GM12878 (cell line): ENCODE measurements at regions not wholly inside any gene's neighbourhood (a gene's known extent, or its start where the extent isn't known, plus 50 kb on each side); places are given as distances from the start of the nearest gene placed in this dataset.

Experiments
- ATAC-seq: fragments of 200-7000 bp; cut with Tn5 transposase; 3 replicates; pipeline ENCODE4 v1.9.1; 2020; ENCODE audit warnings: mild to moderate bottlenecking, moderate library complexity
- BruUV-seq: library from RNA; stranded (reverse); fragments of 400-500 nt; replicated peaks from 2 replicates; lab custom pipeline; 2021; lab: Mats Ljungman, UMichigan
- CTCF ChIA-PET: fragments of 300-600 bp; sonication (Branson Sonifier 250); formaldehyde crosslinking; extraction: SDS; loops from one replicate; lab custom pipeline; 2021; ENCODE audit warnings: inconsistent platforms; lab: Yijun Ruan, JAX
- POLR2A ChIA-PET: fragments of 350-600 bp; formaldehyde crosslinking; extraction: SDS; loops from one replicate; lab custom pipeline; 2021; ENCODE audit warnings: inconsistent platforms; lab: Charles Lee
- RAD21 ChIA-PET: fragments of 300-600 bp; sonication (Branson Sonifier 250); formaldehyde crosslinking; loops from one replicate; lab custom pipeline; 2023; ENCODE audit warnings: antibody characterized with exemption; ENCODE audit not compliant: unreplicated experiment; lab: Charles Lee
- SMC1A ChIA-PET: fragments of 300-600 bp; sonication (Branson Sonifier 250); formaldehyde crosslinking; loops from one replicate; lab custom pipeline; 2023; ENCODE audit not compliant: unreplicated experiment, uncharacterized antibody; lab: Charles Lee
- DNase-seq: peaks from one replicate; pipeline ENCODE4 v3.0.0-alpha.2; 2011; ENCODE audit warnings: low read depth, low spot score
- FAIRE-seq: peaks from 3 replicates; lab custom pipeline; 2011; peaks lifted over from hg19 to GRCh38; lab: Jason Lieb, UNC
- H2AFZ ChIP-seq: 2 replicates; pipeline ENCODE4 v1.6.0; 2011; ENCODE audit warnings: low read depth, low read length, control low read depth; ENCODE audit not compliant: control insufficient read depth
- H3K27ac ChIP-seq: 2 replicates; pipeline ENCODE4 v1.5.1; 2011; ENCODE audit warnings: control low read depth; ENCODE audit not compliant: control insufficient read depth, insufficient read depth
- H3K27me3 ChIP-seq, 2 experiments: replicated peaks in 1 of 2; 2 replicates each; pipeline versions ENCODE4 v1.6.0 to v1.6.1; 2011; ENCODE audit warnings: low read length in 1 of 2; ENCODE audit not compliant: control insufficient read depth in 2 of 2, insufficient read depth in 2 of 2
- H3K36me3 ChIP-seq, 2 experiments: 2 replicates each; pipeline ENCODE4 v1.5.1; 2011; ENCODE audit warnings: low read length in 1 of 2; ENCODE audit not compliant: control insufficient read depth in 2 of 2, insufficient read depth in 2 of 2
- H3K4me1 ChIP-seq: 2 replicates; pipeline ENCODE4 v1.6.1; 2011; ENCODE audit warnings: mild to moderate bottlenecking, low read length, moderate library complexity, mixed read lengths; ENCODE audit not compliant: control insufficient read depth, insufficient read depth
- H3K4me2 ChIP-seq: 2 replicates; pipeline ENCODE4 v1.6.0; 2011; ENCODE audit warnings: control low read depth; ENCODE audit not compliant: control insufficient read depth, insufficient read depth
- H3K4me3 ChIP-seq: fragments of 200-600 bp; sonication (generic); 2 replicates; pipeline ENCODE4 v1.5.1; 2016
- H3K79me2 ChIP-seq: 2 replicates; pipeline ENCODE4 v1.6.0; 2011; ENCODE audit warnings: low read length; ENCODE audit not compliant: control insufficient read depth, insufficient read depth
- H3K9ac ChIP-seq: 2 replicates; pipeline ENCODE4 v1.8.0; 2011; ENCODE audit warnings: low read length, control low read depth, mixed read lengths; ENCODE audit not compliant: control insufficient read depth, insufficient read depth
- H3K9me3 ChIP-seq: replicated peaks from 3 replicates; pipeline ENCODE4 v1.5.1; 2011; ENCODE audit warnings: mild to moderate bottlenecking, low read length; ENCODE audit not compliant: control insufficient read depth, insufficient read depth
- H4K20me1 ChIP-seq: 2 replicates; pipeline ENCODE4 v1.6.0; 2011; ENCODE audit not compliant: control insufficient read depth, insufficient read depth
- CBX5 ChIP-seq: sonication (generic); IDR thresholded peaks from 2 replicates; pipeline ENCODE4 v1.6.1; 2016; ENCODE audit warnings: low read depth, moderate library complexity, mild to moderate bottlenecking, inconsistent platforms
- CHD2 ChIP-seq: IDR thresholded peaks from 2 replicates; pipeline ENCODE4 v1.6.1; 2011; ENCODE audit warnings: low read depth, low read length, improper control_type of control experiment, borderline replicate concordance
- DPF2 ChIP-seq: fragments of 450-650 bp; IDR thresholded peaks from 2 replicates; pipeline ENCODE4 v1.6.1; 2017; ENCODE audit warnings: mild to moderate bottlenecking
- HSF1 ChIP-seq: fragments of 150-350 bp; IDR thresholded peaks from 2 replicates; pipeline ENCODE4 v1.6.1; 2014; ENCODE audit warnings: mild to moderate bottlenecking, low read depth, low read length
- IKZF2 ChIP-seq, 2 experiments: fragments of 450-650 bp; IDR thresholded peaks; 2 replicates each; pipeline ENCODE4 v1.6.1; 2017; ENCODE audit warnings: mild to moderate bottlenecking in 2 of 2, moderate library complexity in 2 of 2
- JUNB ChIP-seq: IDR thresholded peaks from 2 replicates; pipeline ENCODE4 v1.6.1; 2016; ENCODE audit warnings: antibody characterized with exemption, mild to moderate bottlenecking
- KDM1A ChIP-seq: fragments of 200-600 bp; sonication (generic); IDR thresholded peaks from 2 replicates; pipeline ENCODE4 v1.6.1; 2016; ENCODE audit warnings: borderline replicate concordance
- LARP7 ChIP-seq: fragments of 450-650 bp; IDR thresholded peaks from 2 replicates; pipeline ENCODE4 v1.6.1; 2017; ENCODE audit warnings: mild to moderate bottlenecking
- NFYA ChIP-seq: IDR thresholded peaks from 2 replicates; pipeline ENCODE4 v1.6.1; 2011; ENCODE audit warnings: low read depth, mild to moderate bottlenecking, low read length, improper control_type of control experiment, borderline replicate concordance
- POLR2A ChIP-seq: IDR thresholded peaks from 2 replicates; pipeline ENCODE4 v1.6.1; 2011; ENCODE audit warnings: low read depth, mild to moderate bottlenecking, low read length
- RB1 ChIP-seq: fragments of 450-650 bp; formaldehyde crosslinking; IDR thresholded peaks from 2 replicates; pipeline ENCODE4 v1.6.1; 2017; ENCODE audit warnings: mild to moderate bottlenecking, borderline replicate concordance
- RBBP5 ChIP-seq: fragments of 200-600 bp; sonication (generic); conservative IDR thresholded peaks from 2 replicates; pipeline ENCODE4 v1.6.1; 2016
- SMC3 ChIP-seq: IDR thresholded peaks from 2 replicates; pipeline ENCODE4 v1.6.1; 2011; ENCODE audit warnings: low read length, improper control_type of control experiment, borderline replicate concordance
- SPI1 ChIP-seq: IDR thresholded peaks from 2 replicates; pipeline ENCODE4 v1.6.1; 2011; ENCODE audit warnings: low read depth, mild to moderate bottlenecking, low read length, moderate library complexity, borderline replicate concordance; ENCODE audit not compliant: insufficient read depth
- STAT1 ChIP-seq: fragments of 450-650 bp; conservative IDR thresholded peaks from 2 replicates; pipeline ENCODE4 v1.6.1; 2014; ENCODE audit warnings: antibody characterized with exemption, mild to moderate bottlenecking
- WGBS: methylation state at CpG from one replicate; pipeline ENCODE4 v1.1.6; 2016; ENCODE audit warnings: low lambda C conversion rate; ENCODE audit not compliant: insufficient replicate concordance, insufficient coverage; ENCODE audit errors: missing lambda C conversion rate; 5-methylcytosine and 5-hydroxymethylcytosine counted together
- in situ Hi-C: fragments of 300-500 bp; cut with MboI; formaldehyde crosslinking; loops from 9 replicates; pipeline ENCODE4 v1.14.3; 2018; ENCODE audit warnings: mixed read lengths
- intact Hi-C: fragments of 100-400 bp; cut with micrococcal nuclease; formaldehyde crosslinking; loops from one replicate; pipeline ENCODE4 v1.14.2; 2022; ENCODE audit not compliant: unreplicated experiment

DNA sequence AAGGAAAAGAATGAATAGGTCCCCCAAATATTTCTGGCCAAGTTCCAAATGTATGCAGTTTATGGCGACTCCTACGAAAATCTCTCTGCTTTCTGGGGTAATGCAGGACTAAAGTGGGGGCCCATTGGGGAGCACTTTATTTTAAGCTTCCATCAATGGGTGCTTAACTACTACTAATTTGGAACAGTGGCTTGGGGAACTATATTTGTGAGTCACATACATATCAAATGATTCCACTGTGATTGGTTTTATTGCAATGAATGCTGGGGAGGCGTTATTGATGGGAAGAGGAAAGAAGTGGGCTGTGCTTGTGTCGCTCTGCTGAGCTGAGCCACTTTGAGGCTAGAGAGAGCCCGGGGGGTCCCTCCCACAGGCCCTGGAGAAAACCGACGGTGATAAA, 560.4 kb upstream of the SALL3 start (continued):
- TF ChIP-seq IKZF2 (IDR thresholded peaks at IDR 0.05) (no peak), NFYA (no peak), KDM1A (no peak)

GRCh38 chr18:78420116-78420515, 559.5 kb upstream of the SALL3 start:
- no peak overlapping the region for H2AFZ ChIP-seq
- H3K9ac ChIP-seq: no peak overlapping the region
- no peak overlapping the region for H3K27ac ChIP-seq
- RAD21 ChIA-PET: no interaction called here
- H3K4me1 ChIP-seq: no peaks in the 10 kb centered on the region
- H3K27me3 ChIP-seq: no peaks in the 10 kb centered on the region
- H3K9me3 ChIP-seq: no peaks in the 10 kb centered on the region; the same call in 2 of the 3 replicates
- TF ChIP-seq IKZF2 (IDR thresholded peaks at IDR 0.05): no peak
- no peak for TF ChIP-seq RBBP5
- TF ChIP-seq DPF2: no peak
- no peak for TF ChIP-seq HSF1
- no peak for TF ChIP-seq LARP7
- no peak for TF ChIP-seq CBX5
- no peak for TF ChIP-seq SMC3
- TF ChIP-seq STAT1: no peak
- no peak for TF ChIP-seq SPI1
- no peak for TF ChIP-seq POLR2A
- no peak for TF ChIP-seq CHD2
- TF ChIP-seq RB1: no peak
- no peak for TF ChIP-seq JUNB
- POLR2A ChIA-PET: no interaction called here
- ATAC-seq (no peak), DNase-seq (no peak), FAIRE-seq (no peak)
- WGBS: 61% methylated on average over 10 of the region's 10 CpGs
- H3K4me2 ChIP-seq: no peak overlapping the region
- H3K79me2 ChIP-seq: no peaks in the 10 kb centered on the region
- no TSS peak for BruUV-seq
- H4K20me1 ChIP-seq: no peaks in the 10 kb centered on the region
- no peak overlapping the region for H3K4me3 ChIP-seq
- in situ Hi-C loops (no loop called here), intact Hi-C loops (no loop called here)
- CTCF ChIA-PET: no interaction called here
- SMC1A ChIA-PET: no interaction called here
- H3K36me3 ChIP-seq: no peaks in the 10 kb centered on the region
